NCI-H1694 (cell line): ENCODE measurements at regions not wholly inside any gene's neighbourhood (a gene's known extent, or its start where the extent isn't known, plus 50 kb on each side); places are given as distances from the start of the nearest gene placed in this dataset.
A peak's percentile ranks its signal among the peaks of the same experiment; 100 is the strongest.
"Not testable (repeated sequence)": the region's sequence is repeated elsewhere in the genome, so short reads cannot be mapped to it uniquely, and the experiment has no call there.

Source experiments
- DNase-seq: peaks from one replicate; lab custom pipeline; 2025; lab: John Stamatoyannopoulos, UW

DNA sequence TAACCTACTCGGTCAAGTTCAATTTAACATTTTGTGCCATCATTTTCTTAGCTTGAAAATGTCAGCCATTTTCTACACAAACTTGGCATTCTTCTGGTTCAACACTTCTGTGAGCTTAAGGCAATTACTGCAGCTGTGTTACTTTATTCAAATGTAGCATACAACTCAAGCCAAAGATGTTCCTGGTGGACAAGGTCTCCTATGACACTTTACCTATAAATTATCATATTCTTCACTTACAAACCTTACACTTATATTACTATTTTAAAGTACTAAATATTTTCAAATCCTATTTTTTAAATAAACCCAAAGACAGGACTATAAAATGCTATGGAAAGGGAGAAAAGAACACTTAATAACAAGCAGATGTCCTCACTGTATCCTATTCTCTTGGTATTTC is 1045.3 kb downstream of the TSN start:
- DNase-seq, result no peak

DNA sequence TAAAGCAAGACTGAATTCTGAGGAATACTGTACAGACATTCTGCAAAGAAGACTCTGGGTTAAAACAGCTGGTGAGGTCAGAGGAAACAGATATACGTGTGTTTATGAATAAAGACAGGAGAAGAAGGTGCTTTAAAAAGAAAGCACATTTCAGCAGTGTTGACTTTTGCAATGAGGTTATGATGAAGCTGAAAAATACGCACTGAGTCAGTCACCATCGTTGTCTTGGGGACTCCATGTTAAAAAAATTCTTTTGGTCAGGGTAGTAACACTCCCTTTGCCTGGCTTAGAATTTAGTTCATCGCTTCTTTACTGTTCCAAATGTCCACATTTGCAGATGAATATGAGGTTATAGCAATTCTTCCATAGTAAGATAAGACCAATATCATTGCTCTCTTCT is 1049.0 kb downstream of the TSN start:
- no peak for DNase-seq

DNA sequence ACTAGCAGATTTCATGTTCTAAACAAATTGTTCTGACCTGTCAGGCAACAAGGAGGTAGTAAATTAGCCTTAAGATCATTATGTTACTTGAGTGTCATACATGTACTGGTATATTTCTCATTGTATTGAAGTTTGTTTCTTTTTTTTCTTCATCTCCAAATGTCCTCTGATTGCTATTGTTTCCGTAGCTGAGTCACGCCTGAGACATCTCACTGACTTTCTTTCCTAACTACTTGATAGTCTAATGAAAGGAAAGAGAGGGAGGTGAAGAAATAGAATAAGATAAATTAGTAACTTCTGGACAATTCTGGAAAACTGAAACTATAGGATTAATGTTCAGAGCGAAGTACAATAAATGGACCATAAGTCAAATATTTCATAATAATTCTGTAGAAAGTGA is 1049.9 kb downstream of the TSN start:
- no peak for DNase-seq

DNA sequence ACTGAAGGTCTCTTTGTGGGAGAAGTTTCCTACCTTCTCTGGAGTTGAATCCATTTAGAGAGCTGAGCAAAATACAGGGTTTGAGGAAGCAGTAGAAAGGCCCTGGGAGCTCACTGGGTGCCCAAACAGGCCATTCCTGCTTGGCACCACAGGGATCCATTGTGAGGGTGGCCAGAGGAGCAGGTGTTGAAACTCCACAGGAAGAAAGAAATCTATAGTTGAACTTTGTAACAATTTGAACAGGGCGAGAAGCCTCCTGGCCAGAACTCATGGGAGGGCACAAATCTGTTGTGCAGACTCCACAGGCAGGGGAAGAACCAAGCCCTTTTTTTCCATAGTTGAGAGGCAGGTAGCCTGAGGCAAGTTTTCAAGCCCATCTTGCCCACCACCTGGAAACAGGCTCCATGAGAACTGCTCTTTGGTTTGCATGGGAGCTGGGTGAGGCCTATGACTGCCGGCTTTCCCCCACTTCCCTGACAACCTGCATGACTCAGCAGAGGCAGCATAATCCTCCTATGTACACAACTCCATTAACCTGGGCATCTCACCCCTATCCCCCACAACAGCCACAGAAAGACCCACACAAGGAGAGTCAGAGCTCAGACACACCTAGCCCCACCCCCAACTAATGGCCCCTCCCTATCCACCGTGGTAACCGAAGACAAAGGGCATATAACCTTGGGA is 1053.0 kb downstream of the TSN start:
- no peak for DNase-seq

DNA sequence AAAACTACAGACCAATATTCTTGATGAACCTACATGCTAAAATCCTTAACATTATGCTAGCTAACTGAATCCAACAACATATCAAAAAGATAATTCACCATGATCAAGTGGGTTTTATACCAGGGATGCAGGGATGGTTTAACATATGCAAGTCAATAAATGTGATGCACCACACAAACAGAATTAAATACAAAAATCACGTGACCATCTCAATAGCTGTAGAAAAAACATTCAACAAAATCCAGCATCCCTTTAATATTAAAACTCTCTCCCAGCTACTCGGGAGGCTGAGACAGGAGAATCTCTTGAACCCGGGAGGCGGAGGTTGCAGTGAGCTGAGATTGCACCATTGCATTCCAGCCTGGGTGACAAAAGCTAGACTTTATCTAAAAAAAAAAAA is 1056.8 kb downstream of the TSN start:
- DNase-seq, result not testable (repeated sequence)

DNA sequence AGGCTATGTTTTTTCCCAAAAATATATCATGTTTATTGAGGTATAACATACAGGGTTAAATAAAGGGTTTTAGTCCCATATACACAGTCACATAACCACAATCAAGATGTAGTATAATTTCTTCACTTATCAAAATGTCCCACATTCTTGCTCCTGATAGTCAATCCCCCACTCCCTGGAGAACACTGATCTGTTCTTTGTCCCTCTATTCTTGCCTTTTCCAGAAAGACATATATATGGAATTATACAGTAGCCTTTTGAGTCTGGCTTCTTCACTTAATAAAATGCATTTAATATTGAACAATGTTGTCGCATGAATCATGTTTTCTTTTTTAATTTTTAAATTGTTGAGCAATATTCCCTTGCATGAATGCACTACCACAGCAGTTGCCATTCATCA is 1059.7 kb downstream of the TSN start:
- DNase-seq, result no peak

DNA sequence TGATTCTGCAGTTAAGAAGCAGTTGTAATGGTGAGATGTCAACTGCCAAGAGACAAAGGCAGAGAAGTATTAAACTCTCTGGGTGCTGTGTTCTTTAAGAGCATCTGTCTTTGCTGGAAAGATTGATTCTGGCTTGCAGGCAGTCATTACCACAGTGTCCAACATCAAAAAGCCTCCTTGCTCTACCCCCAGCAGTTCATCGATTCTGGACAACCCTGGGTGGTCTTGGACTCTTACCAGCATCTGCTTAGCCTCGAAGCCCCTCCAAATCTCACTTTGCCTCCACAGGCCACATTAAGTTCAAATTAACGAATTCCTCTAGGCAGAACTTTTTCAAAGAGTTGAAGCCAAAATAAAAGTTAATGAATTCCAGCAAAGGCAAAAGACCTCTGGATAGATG is 1061.4 kb downstream of the TSN start:
- DNase-seq, result no peak

DNA sequence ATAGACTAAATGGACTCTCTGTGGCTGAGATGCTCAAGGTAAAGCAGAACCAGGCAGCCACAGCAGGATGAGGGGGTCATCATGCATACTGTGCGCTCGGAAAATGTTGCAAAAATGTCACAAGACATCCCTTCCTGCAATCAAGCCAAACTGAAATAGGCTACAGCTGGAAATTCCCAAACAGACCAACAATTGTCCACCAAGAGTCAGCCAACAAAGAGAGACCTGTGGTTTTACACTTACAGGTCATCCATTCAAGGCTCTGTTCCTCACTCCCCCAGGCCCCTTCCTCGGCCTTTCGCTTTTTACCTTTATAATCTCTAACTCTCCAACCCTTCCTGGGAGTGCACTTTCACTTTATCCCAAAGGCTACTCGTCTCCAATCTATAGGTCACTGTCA is 1066.9 kb downstream of the TSN start:
- no peak for DNase-seq

DNA sequence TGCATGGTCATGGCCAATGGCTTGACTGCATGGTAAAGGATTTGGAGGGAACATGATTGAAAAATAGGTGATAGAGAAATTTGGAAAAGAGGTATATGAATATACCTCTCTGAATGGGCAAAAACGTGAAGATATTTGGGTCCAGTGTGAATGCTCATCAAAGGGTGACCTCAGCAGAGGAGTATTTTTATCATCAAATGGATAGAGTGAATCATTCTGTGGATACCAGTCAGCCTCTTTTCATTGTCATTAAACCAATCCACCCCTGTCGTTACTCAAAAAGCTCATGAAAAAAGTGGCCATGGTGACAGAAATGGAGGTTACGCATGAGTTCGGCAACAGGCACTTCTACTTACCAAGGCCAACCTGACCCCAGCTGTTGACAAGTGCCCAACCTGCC is 1074.7 kb downstream of the TSN start:
- DNase-seq, result no peak

DNA sequence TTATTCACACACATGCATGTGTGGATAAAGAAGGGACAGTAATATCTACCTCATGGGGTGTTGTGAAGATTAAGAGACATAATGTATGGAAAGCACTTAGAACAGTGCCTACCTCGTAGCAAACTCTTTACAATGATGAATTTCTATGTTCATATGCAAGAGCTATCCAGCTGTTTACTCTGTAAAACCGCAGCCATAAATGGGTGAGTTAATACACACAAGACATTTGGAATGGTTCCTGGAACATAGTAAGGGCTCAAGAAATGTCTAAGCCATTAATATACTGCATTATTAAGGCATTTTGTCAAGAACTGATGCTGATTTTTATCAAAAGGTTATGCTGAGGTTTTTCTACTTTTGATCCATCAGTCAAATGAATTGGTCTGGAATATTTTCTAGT is 1076.2 kb downstream of the TSN start:
- DNase-seq, result no peak

DNA sequence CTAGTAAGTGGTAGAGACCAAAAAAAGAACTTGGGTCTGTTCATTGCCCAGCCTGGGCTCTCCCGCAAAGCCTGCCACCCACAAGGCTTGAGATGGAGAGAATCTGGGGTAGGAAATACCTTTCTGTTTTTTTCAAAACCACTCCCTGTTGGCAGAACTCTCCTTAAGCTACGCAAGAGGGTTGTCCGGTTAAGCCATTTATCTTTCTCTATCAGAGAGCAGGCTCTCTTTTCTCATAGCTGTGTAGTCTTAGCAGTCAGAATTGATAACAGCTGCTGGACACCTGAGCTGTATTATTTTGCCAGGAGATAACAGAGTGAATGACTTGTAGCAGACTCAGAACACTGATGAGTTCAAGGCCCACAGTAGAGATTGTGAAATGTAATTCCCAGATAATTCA is 1088.1 kb downstream of the TSN start:
- no peak for DNase-seq

DNA sequence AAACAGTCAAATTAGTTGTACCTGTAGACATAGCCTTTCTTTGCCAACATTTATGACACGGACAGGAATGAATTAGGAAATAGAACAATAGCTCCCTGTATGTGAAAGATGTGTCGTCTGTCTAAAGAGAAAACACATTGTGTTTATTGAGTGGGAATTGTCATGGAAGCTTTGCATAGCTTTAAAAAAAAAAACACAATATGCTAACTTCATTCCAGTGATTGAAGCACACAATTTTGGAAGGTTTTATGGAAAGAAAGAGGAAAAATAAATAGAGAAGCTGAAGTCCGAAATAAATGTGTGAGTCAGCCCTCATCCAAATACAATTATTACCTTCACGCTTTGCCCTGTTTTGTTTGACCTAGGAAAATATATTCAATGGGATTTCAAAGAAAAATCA is 1095.7 kb downstream of the TSN start:
- no peak for DNase-seq

DNA sequence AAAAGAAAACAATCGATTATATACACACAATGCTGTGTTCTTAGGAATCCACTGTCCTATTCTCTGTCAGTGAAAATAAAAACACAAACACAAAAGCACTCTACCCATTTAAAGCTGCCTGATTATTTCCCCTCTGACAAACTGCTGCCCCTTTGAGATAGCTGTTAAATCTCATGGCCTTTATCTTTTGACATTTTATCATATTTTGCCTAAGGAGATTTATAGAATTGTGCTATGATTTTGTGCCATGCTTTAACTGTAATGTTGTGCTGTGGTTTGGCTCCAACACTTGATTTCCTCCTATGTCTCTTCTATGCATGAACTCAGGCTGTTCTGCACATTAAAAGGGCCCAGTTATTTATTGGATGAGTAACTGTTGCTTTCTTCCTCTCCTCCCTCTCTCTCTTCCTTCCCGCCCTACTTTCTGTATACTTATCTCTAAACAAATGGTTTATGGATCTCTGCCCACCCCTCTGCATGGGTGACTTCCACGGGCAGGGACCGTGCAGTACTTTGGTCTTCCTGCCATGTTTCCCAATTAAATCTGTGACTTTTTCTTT is 1096.6 kb downstream of the TSN start:
- DNase-seq, result no peak

DNA sequence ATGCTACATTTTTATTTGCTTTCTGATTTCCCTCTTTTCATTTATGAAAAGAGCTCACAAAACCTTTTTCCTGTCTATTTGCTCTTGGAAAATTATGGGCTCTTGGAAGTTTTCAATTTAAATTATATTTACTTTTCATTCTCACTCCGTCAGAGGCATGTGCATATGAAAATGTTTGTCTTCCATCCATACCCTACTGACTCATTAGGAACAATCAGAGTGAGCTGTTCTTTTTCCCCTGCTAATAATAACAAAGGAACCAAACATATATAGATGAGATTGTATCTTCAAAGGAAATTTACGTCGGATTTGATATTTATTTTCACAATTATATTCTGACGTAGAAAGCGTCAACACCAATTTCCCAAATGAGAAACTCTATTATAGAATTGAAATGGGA is 1101.2 kb downstream of the TSN start:
- no peak for DNase-seq

DNA sequence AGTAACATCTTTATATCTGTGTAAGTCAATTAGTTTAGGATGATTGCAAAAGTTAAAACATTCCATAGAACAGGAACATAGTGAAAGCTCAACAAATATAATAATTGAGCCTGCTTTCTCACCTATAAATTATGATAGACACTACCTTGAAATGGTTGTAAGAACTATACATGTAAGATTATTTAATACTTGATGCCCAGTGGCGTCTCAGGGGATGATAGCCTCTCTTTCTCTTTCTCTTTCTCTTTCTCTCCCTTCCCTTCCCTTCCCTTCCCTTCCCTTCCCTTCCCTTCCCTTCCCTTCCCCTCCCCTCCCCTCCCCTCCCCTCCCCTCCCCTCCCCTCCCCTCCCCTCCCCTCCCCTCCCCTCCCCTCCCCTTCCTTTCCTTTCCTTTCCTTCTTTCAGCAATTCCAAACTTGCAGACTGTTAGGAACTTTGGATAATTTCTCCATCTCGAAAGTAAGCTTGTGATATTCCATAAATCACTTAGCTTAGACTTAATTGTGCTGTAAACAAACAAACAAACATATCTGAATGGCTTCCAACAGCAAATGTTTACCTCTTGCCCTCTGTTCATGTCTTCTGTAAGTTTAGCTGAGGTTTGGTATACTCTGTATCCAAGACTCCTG is 1102.7 kb downstream of the TSN start:
- DNase-seq, result no peak

DNA sequence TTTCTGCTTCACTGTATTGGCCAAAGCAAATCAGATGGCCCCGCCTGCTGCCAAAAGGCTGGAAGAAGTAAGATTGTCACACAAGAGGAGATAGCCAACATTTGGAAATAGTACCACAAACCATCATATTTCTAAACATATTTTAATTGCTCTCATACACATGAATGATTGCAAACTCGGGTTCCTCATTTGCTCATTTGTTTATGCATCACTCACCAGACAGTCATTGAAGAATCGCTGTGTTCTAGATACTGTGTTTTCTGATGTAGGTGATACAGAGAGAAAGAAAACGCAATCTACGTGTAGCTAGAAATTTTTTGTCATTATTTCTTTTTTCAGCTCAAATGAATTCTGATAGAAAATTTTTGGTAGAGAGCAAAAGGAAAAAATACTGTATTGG is 1103.4 kb downstream of the TSN start:
- no peak for DNase-seq

DNA sequence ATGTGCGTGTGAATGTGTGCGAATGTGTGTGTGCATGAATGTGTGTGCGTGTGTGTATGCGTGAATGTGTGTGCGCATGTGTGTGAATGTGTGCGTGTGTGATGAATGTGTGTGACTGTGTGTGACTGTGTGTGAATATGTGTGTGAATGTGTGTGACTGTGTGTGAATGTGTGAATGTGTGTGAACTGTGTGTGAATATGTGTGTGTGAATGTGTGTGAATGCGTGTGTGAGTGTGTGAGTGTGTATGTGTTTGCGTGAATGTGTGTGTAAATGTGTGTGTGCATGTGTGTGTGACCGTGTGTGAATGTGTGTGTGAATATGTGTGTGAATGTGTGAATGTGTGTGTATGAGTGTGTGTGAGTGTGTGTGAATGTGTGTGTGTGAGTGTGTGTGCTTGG is 1103.8 kb downstream of the TSN start:
- DNase-seq, result no peak

DNA sequence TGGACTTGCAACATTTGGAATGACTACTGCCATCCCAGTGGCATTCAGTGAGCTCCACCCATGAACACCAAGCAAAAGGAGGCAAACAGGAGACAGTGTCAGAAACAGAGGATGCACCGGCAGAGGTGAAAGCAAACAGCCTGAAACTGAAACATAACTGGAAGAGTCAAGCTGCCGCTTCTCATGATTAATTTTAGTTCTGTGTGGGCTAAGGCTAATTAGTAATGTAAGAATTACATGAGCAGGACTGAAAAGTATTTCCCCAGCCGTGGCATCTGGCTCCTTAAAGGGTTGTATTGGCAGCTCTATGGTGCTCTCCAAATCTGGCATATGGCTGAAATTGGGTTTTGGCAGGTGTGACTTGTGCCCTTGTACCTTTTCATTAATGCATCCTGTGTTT is 1108.1 kb downstream of the TSN start:
- DNase-seq, result peak; percentile 80

DNA sequence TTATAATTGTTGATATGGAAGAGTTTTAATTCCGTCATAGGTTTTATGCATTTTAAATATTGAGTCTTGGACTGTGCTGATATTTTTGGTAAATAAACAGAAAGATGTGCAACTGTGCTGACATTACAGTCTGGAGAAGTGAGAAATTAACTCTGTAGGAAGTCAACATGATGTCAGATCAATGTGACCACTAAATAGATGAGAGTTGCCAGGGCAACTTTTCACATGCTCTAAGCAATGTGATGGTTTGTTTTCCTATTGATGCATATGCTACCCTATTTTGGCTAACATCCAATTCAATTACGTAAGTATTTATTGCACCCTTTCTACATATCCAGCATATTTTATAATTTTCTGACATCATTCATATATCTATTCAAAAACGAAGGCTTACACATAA is 1109.3 kb downstream of the TSN start:
- peak; percentile 17 for DNase-seq

DNA sequence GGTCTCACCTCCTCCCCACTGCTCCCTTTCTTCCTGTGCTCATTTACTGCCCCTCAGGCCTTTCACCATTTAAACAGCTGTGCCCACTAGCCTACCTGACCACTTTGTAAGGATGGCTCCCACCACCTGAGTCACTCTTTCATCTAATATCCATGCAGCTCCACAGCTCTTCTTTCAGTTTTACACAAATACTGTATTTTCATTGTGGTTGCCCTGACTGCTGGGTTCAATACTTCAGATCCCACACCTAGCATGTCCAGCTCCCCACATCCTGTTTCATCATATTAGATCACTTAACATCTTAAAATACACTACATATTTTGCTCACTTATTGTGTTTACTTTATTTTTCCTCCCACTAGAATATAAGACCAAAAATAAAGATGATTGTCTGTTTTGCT is 1110.6 kb downstream of the TSN start:
- DNase-seq, result no peak

DNA sequence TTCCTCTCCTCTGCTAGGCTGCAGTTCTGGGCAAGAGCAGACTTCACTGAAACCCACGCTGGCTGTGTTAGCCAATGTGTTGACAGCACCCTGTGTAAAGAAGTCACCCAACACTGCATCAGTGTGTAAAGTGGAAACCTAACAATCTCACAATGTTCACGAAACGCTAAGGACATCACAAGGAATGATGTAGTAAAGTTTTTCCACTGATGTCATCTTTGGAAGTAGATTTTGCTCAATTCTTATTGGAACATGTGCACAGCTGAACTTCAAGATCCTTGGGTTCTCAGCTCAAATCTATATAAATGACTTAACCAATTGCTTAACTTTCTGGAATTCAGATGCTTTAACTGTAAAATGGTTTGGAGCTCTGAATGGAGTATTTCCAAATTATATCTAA is 1112.5 kb downstream of the TSN start:
- no peak for DNase-seq

DNA sequence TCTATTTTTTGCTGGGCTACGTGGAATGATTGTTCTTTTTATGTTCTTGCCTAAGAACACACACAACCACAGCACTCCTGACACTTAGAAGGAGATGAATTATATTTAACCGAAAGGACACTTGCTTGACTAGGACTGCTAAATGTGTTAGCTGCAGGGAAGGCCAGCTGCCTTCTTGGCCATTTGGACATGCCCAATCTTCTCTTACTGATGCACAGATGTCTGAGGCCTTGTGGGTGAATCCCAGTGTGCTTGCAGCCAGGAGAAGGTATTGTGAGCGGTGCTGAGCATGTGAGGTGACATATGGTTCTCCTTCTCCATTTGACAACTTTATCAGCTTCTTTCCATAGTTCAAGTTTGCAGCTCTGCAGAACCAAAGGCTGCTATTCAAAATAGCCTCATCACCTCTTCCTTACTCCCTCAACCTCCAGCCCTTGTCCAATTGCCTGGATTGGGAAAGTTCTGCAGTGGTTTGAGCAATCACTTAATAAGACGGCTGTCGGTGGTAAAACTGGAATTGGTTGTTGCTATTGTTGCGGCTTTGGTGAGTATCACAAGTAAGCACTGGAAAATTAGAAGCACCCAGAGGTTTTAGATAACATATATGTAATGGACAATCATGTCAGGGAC is 1113.3 kb downstream of the TSN start:
- DNase-seq, result no peak

DNA sequence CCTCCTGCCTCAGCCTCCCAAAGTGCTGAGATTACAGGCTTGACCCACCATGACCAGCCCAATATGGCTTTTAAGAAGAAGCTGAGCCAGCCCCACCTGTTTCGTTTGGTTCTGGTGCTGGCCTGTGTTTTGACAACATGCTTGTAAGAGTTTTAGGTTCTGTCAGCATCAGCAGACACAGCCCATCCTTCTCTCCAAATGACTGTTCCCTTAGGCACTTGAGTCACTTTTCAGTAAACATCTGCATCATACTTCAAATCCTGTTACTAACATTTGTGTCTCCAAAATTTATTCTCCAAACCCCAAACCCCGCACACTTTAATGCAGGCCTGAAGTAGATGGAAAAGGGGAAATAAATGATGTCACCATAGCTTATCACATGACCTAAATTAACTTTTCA is 1118.5 kb downstream of the TSN start:
- no peak for DNase-seq
